NCI-H82 treated with DMSO at 0.1 percent for 48 hours (cell line): ENCODE measurements at regions not wholly inside any gene's neighbourhood (a gene's known extent, or its start where the extent isn't known, plus 50 kb on each side); places are given as distances from the start of the nearest gene placed in this dataset.
A peak's percentile ranks its signal among the peaks of the same experiment; 100 is the strongest.
"Not testable (repeated sequence)": the region's sequence is repeated elsewhere in the genome, so short reads cannot be mapped to it uniquely, and the experiment has no call there.

Experiments used
- DNase-seq: peaks from one replicate; lab custom pipeline; 2025; ENCODE audit not compliant: unreplicated experiment; lab: John Stamatoyannopoulos, UW

DNA sequence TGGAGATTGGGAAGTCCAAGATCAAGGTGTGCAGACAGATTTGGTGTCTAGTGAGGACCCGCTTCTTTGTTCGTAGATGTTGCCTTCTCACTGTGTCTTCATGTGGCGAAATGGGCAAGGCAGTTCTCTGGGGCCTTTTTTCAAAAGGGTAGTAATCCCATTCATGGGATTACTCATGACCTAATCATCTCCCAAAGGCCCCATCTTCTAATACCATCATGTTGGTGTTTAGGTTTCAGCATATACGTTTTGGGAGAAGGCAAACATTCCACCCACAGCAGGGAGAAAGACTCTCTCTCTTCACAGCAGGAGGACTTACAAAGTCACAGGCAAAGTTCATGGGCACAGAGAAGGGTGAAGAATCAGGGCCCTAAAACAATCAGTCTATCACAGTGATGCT, 252.1 kb downstream of the RPLP1 start:
- peak; percentile 28 for DNase-seq

- no peak for DNase-seq
Observed at GRCh38 chr15:69706353-69707097, 253.9 kb downstream of the RPLP1 start.

DNA sequence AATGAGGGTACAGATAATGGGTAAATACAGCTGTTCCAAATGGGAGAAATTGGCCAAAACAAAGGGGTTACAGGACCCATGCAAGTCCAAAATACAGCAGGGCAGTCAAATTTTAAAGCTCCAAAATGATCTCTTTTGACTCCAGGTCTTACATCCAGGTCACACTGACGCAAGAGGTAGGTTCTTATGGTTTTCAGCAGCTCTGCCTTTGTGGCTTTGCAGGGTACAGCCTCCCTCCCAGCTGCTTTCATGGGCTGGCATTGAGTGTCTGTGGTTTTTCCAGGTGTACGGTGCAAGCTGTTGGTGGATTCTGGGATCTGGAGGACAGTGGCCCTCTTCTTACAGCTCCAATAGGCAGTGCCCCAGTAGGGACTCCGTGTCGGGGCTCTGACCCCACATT, 254.6 kb downstream of the RPLP1 start:
- not testable (repeated sequence) for DNase-seq

- DNase-seq, result not testable (repeated sequence)
Observed at GRCh38 chr15:69708436-69709122, 256.0 kb downstream of the RPLP1 start.

GRCh38 chr15:69712991-69713390, 260.4 kb downstream of the RPLP1 start:
- DNase-seq, result no peak

GRCh38 chr15:69713726-69714559, 261.3 kb downstream of the RPLP1 start:
- no peak for DNase-seq

DNA sequence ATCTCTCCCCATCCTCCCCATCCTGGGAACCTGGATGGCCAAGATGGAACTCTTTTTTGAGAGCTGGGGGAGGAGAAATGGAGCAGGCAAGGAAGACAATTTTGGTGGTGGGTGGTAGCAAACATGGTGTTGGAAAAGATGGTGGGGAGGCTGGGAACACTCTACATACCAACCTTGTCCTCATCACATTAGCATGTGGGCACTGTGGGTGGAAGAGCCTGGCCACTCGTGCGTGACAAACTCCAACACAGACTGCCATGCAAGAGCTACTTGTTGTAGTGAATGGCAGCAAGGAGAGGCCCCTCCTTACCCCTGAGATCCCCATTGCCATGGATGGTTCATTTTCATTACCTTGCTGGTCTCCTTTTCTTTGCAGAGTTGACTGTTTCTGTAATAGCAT, 262.6 kb downstream of the RPLP1 start:
- no peak for DNase-seq

- DNase-seq, result no peak
Observed at GRCh38 chr15:69718436-69718835, 265.8 kb downstream of the RPLP1 start.

DNA sequence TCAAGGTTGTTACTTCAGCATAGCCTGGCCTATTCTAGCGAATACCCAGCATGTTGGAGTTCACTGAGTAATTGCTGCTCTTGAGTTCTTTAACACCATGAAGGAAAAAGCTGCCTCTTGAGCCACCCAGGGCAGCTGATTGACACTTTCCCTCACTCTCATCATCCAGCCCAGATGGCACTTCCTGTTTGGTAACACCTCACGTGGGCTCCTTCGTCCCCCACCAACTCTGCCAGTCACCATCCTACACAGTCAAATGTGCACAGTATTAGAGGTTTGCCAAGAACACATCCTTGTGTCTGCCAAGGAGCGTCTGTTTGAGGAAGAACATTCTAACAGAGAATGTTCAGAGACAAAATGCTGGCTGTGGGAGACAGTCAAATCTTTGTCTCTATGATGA, 266.3 kb downstream of the RPLP1 start:
- no peak for DNase-seq

DNA sequence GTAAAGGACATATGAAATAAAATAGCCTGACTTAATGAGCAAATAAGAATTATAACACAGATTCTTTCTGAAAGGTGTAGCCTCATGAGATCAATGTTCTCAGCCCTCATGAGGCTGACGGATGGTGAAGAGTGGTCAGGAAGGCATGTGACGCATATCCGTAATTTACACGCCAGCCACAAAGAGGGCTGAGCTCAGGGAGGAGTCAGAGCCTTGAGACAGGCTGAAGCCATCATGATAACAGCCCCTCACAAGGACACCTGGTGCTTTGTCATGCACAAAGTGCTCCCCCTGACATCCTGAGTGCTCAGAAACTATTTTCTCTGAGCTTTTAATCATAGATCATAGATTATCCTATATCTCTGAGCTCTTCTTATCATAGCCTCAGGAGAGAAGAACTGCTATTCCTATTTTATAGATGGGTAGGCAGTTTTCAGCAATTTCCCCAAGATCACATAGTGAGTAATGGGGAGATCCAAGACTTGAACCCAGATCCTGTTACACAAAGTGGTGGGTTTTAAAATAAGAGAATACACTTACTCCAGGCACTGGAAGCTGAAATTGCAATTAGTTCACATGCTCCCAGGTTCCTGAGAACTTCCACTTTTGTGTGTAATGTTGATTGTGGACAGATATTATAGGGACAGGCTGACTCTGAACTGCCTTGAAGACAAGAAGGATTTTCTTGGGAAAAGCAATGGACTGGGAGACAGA, 267.1 kb downstream of the RPLP1 start:
- DNase-seq, result no peak

- no peak for DNase-seq
Observed at GRCh38 chr15:69720536-69720935, 267.9 kb downstream of the RPLP1 start.

DNA sequence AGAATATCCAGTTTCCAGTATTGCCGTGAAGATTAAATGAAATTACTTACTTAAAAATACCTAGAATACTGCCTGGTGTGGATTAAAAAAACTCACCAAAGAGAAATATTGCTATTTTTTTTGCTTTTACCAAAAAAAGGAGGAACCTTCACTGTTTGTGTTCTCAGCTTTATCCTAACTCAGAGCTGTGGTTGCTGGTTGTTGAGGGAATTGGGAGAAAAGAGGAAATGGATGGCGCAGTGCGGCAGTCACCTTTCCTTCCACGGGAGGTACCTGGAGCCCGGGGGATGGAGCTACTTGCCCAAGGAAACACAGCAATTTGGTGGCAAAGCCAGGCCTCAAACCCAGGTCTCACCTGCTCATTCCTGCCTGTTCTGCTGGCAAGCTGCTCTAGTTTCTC, 270.3 kb downstream of the RPLP1 start:
- no peak for DNase-seq

- DNase-seq, result no peak
Observed at GRCh38 chr15:69723404-69724096, 270.9 kb downstream of the RPLP1 start.

DNA sequence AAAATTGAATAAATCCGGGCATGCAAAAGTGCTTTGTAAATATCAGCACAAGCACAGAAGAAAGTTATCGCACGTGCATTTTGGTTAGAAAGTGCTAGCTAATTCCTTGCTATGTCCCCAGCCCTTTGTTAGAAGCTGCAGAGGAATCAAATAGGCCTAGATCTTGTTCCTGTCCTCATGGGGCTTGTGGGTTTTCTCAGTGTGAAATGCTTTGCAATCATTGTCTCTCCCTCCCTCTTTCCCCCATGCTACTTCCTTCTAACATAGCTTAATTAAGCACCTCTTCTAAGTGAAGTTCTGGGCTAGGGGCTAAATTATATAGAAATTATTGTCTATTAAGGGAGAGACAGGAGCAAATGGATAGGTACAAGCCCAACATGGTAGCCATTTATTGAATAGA, 271.7 kb downstream of the RPLP1 start:
- DNase-seq, result no peak

DNA sequence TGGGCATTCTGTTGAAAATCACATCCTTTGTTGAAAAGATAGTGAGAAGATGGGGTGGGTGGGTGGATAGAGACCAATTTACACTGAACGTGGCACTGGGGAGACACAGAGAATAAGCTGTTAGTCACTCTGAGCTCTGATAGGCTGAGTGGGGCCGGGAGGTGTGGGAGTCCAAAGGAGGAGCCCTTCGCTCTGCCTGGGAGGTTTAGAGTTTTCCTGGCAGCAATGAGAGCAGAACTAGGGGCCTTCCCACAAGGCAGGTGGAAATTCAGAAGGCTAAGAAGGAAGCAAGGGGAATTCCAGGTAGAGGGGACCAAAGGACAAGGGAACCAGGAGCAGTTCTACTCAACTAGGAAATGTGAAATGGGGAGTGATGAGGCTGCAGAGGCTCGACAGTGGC, 272.7 kb downstream of the RPLP1 start:
- no peak for DNase-seq

DNA sequence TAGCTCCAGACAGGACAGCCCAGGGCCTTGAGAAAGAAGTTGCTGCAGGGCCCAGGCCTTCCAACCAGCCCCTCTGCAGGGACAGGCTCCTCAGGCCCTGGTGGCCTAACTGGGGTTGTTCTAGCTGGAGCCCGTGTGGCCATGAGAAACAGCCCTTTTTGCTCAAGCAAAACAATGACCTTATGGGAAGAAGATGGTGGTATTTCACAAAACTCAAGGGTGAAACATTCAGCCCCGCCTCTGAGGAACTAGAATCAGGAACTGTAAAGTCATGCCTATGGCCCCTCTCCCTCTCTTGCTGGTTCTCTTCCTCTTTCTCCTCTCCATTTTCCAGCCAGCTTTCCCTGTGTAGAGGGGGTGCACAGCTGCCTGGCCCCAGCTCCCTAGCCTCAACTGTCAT, 273.3 kb downstream of the RPLP1 start:
- no peak for DNase-seq

DNA sequence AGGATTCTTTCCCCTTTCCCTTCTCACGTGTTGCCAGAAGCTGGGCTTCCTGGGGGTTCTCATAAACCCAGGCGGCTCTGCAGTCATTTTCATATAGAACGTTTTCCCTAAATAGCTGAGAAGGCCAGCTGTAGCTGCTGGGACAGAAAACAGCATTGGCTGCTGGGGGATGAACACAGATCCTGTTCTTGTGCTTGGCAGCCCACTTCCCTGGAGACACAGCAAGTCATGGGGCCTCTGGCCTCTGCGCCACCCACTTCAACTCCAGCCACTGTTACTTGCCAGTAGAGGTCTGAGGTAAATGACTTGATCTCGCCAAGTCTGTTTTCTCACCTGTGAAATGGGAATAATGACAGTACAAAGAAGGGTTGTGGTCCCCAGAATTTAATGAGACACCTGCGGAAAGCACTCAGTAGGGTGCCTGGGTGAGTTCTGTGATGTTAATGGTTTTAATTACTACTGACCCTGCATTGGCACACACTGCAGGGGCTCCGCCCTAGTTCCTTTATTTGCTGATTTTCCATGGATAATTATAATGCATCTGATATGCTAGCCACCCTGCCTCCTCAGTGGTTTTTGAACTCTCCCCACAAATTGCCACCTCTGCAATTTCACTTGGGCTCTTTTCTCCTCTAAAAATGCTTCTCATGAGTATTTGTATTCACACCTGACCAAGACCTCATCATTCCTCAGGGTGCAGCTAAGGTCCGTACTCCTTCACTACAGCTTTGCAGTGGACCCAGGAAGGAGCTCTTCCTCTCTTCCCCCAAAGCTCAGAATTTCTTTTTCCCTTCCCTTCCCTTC, 274.7 kb downstream of the RPLP1 start:
- no peak for DNase-seq

DNA sequence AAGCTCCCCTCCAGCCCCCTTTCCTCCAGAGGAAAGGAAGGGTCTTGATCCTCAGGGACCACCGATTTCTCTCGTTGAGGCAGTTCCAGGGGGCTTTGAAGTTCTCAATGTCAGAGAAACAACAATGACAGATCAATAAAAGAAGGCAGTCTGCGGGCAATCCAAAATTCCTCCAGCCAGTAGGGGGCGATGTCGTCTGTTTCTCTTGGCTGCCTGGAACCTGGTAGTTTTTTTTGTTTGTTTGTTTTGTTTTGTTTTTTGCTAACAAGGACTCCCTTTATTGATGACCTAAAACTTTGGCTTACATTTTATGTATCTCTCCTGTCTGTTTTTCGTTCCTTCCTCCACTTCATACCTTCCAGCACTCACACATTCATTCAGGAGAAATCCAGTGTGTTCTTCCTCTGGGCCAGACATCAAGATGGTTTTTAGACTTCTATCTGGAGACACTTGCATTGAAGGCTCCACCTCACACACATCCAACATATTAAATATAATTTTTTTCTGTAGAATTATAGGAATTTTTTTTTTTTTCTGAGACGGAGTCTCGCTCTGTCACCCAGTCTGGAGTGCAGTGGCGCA, 276.6 kb downstream of the RPLP1 start:
- DNase-seq, result peak; percentile 40

DNA sequence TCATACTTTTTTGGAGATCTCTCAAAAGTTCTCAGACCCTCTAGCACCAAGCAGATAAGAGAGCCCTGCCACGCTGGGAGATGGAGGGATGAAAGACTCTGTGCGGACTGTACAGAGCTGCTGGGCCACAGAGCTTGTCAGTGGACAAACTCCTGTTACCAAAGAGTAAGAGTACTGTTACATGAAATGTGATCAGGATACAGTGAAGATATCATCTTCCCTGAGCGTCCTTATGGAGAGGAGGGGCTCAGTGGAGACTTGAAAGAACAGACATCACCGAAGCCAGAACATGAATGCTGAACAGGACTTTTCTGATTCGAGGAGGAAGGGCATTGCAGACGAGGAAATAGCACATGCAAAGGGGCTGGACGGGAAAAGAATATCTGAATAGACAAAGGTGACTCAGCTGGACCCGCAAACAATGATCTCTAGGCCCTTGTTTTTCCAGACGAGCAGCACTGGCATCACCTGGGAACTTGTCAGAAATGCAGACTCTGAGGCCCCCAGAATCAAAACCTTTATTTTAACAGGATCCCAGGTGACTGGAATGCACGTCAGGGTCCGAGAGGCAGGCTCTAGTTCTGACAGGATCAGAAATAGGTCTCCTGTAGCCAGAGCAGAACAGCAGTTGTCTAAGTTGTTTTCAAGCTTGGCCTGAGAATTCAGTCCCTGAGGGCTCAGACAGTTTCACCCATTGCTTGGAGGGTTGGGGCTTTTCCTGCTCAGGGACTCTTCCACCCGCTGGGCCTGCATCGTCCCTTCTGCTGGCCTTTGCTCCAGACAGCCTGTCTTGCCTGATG, 277.9 kb downstream of the RPLP1 start:
- DNase-seq, result no peak
